HEK293 (cell line): ENCODE measurements at regions not wholly inside any gene's neighbourhood (a gene's known extent, or its start where the extent isn't known, plus 50 kb on each side); places are given as distances from the start of the nearest gene placed in this dataset.

Source experiments
- BCL11A ChIP-seq: fragments of 450-650 bp; formaldehyde crosslinking; IDR thresholded peaks from 2 replicates; pipeline ENCODE4 v1.5.1; 2016; ENCODE audit warnings: low read depth, missing biosample characterization, missing genetic modification characterization
- KLF10 ChIP-seq: fragments of 450-650 bp; IDR thresholded peaks from 2 replicates; pipeline ENCODE4 v1.5.1; 2018; ENCODE audit warnings: missing biosample characterization, mild to moderate bottlenecking, missing genetic modification characterization
- KLF7 ChIP-seq: fragments of 450-650 bp; formaldehyde crosslinking; IDR thresholded peaks from 2 replicates; pipeline ENCODE4 v1.5.1; 2016; ENCODE audit warnings: missing biosample characterization, missing genetic modification characterization, borderline replicate concordance
- KLF8 ChIP-seq: fragments of 450-650 bp; formaldehyde crosslinking; IDR thresholded peaks from 2 replicates; pipeline ENCODE4 v1.5.1; 2016; ENCODE audit warnings: missing biosample characterization, missing genetic modification characterization
- REPIN1 ChIP-seq: fragments of 450-650 bp; formaldehyde crosslinking; IDR thresholded peaks from 2 replicates; pipeline ENCODE4 v1.5.1; 2017; ENCODE audit warnings: missing biosample characterization, missing genetic modification characterization, low read depth
- SCRT1 ChIP-seq: fragments of 450-650 bp; formaldehyde crosslinking; IDR thresholded peaks from 2 replicates; pipeline ENCODE4 v1.5.1; 2016; ENCODE audit warnings: missing biosample characterization, missing genetic modification characterization, borderline replicate concordance
- YY2 ChIP-seq: fragments of 450-650 bp; formaldehyde crosslinking; IDR thresholded peaks from 2 replicates; pipeline ENCODE4 v1.5.1; 2016; ENCODE audit warnings: missing biosample characterization, missing genetic modification characterization
- ZNF19 ChIP-seq: fragments of 450-650 bp; formaldehyde crosslinking; IDR thresholded peaks from 2 replicates; pipeline ENCODE4; 2016; ENCODE audit warnings: missing biosample characterization, missing genetic modification characterization, low read depth
- ZNF2 ChIP-seq: fragments of 450-650 bp; formaldehyde crosslinking; IDR thresholded peaks from 2 replicates; pipeline ENCODE4 v1.5.1; 2016; ENCODE audit warnings: missing biosample characterization, missing genetic modification characterization
- ZNF239 ChIP-seq: fragments of 450-650 bp; formaldehyde crosslinking; IDR thresholded peaks from 2 replicates; pipeline ENCODE4 v1.5.1; 2016; ENCODE audit warnings: missing biosample characterization, missing genetic modification characterization
- ZNF24 ChIP-seq: fragments of 450-650 bp; formaldehyde crosslinking; IDR thresholded peaks from 2 replicates; pipeline ENCODE4 v1.5.1; 2016; ENCODE audit warnings: missing biosample characterization, missing genetic modification characterization
- ZNF423 ChIP-seq: fragments of 450-650 bp; formaldehyde crosslinking; IDR thresholded peaks from 2 replicates; pipeline ENCODE4 v1.5.1; 2016; ENCODE audit warnings: missing biosample characterization, missing genetic modification characterization
- ZNF473 ChIP-seq: fragments of 450-650 bp; formaldehyde crosslinking; IDR thresholded peaks from 2 replicates; pipeline ENCODE4 v1.5.1; 2017; ENCODE audit warnings: missing biosample characterization, missing genetic modification characterization
- ZNF48 ChIP-seq: fragments of 450-650 bp; formaldehyde crosslinking; IDR thresholded peaks from 2 replicates; pipeline ENCODE4 v1.5.1; 2016; ENCODE audit warnings: missing biosample characterization, missing genetic modification characterization
- ZNF529 ChIP-seq: fragments of 450-650 bp; formaldehyde crosslinking; IDR thresholded peaks from 2 replicates; pipeline ENCODE4 v1.5.1; 2017; ENCODE audit warnings: missing genetic modification characterization, missing biosample characterization; ENCODE audit not compliant: insufficient replicate concordance
- ZNF555 ChIP-seq: fragments of 450-650 bp; formaldehyde crosslinking; conservative IDR thresholded peaks from 2 replicates; pipeline ENCODE4 v1.5.1; 2017; ENCODE audit warnings: missing biosample characterization, mild to moderate bottlenecking, missing genetic modification characterization, inconsistent platforms
- ZNF596 ChIP-seq: fragments of 450-650 bp; IDR thresholded peaks from 2 replicates; pipeline ENCODE4 v1.5.0; 2018; ENCODE audit warnings: missing biosample characterization, mild to moderate bottlenecking, missing genetic modification characterization, moderate library complexity
- ZNF626 ChIP-seq: fragments of 450-650 bp; sonication (Bioruptor Pico); formaldehyde crosslinking; IDR thresholded peaks from 2 replicates; pipeline ENCODE4 v1.5.1; 2018; ENCODE audit warnings: missing biosample characterization, missing genetic modification characterization, inconsistent platforms
- ZNF792 ChIP-seq: fragments of 450-650 bp; formaldehyde crosslinking; IDR thresholded peaks from 2 replicates; pipeline ENCODE4 v1.5.1; 2016; ENCODE audit warnings: missing biosample characterization, missing genetic modification characterization
- TF ChIP-seq, protein P1 (sequence below): fragments of 450-650 bp; formaldehyde crosslinking; IDR thresholded peaks from 2 replicates; pipeline ENCODE4 v1.5.1; 2017; ENCODE audit warnings: missing biosample characterization, missing genetic modification characterization
- TF ChIP-seq, protein P2 (sequence below): fragments of 450-650 bp; formaldehyde crosslinking; IDR thresholded peaks from 2 replicates; pipeline ENCODE4 v1.5.1; 2016; ENCODE audit warnings: missing biosample characterization, missing genetic modification characterization
- TF ChIP-seq, protein P3 (sequence below): fragments of 450-650 bp; formaldehyde crosslinking; IDR thresholded peaks from 2 replicates; pipeline ENCODE4 v1.5.1; 2016; ENCODE audit warnings: missing biosample characterization, missing genetic modification characterization
- TF ChIP-seq, protein P4 (sequence below): IDR thresholded peaks from 2 replicates; pipeline ENCODE4 v1.6.1; 2011; ENCODE audit warnings: mild to moderate bottlenecking, low read depth, low read length, borderline replicate concordance
- TF ChIP-seq, protein P5 (sequence below): fragments of 450-650 bp; formaldehyde crosslinking; conservative IDR thresholded peaks from 2 replicates; pipeline ENCODE4 v1.5.1; 2016; ENCODE audit warnings: low read depth, missing biosample characterization, missing genetic modification characterization
- TF ChIP-seq, protein P6 (sequence below): fragments of 450-650 bp; formaldehyde crosslinking; IDR thresholded peaks from 2 replicates; pipeline ENCODE4 v1.5.1; 2017; ENCODE audit warnings: missing biosample characterization, missing genetic modification characterization
- TF ChIP-seq, protein P7 (sequence below): fragments of 450-650 bp; formaldehyde crosslinking; IDR thresholded peaks from 2 replicates; pipeline ENCODE4 v1.5.1; 2017; ENCODE audit warnings: missing biosample characterization, missing genetic modification characterization

DNA sequence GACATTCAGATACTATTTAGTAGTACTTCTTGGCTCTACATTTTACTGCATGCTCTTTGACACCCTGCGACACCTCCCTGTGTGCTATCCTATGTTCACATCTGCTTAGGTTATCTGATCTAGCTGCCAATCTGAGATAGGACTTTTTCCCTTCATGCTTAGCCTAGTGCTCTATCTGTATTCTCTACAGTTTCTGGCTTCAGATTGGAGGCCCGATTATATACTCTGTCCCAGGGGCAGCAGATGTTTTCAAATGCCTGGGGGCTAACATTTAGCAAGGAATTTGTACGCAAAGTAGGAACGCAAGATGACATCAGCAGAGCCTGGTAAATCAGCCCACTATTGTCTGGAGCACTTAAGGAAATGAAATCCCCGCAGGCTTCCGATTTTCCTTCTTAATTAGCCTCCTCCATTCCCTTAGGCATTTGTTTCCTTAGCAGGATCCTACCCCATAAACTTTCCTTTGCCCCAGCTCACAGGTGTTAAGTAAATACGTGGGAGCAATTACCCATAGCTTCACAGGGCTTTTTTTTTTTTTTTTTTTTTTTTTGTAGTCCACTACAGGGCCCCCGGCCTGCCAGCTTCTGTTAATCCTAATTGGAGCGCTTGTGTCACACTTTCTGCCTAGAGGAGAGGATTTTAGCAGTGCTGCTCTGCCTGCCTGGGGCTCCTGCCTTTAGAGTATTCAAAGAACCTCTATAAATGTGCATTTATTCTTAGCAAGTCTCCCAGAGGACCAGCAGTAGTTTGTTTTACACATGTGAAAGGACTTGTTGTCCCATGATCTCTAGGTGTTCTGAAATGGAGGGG, 61.1 kb upstream of the LPAR1 start (continued):
- TF ChIP-seq, protein P1, sequence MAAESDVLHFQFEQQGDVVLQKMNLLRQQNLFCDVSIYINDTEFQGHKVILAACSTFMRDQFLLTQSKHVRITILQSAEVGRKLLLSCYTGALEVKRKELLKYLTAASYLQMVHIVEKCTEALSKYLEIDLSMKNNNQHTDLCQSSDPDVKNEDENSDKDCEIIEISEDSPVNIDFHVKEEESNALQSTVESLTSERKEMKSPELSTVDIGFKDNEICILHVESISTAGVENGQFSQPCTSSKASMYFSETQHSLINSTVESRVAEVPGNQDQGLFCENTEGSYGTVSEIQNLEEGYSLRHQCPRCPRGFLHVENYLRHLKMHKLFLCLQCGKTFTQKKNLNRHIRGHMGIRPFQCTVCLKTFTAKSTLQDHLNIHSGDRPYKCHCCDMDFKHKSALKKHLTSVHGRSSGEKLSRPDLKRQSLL (tag by site-specific recombination) = no peak
- no peak for TF ChIP-seq ZNF423 (tag by site-specific recombination)
- no peak for TF ChIP-seq ZNF626 (tag by site-specific recombination)
- TF ChIP-seq REPIN1 = no peak
- no peak for TF ChIP-seq ZNF239 (tag by site-specific recombination)
- peak; percentile 89 for TF ChIP-seq SCRT1 (tag by site-specific recombination)
- no peak for TF ChIP-seq ZNF792 (tag by site-specific recombination)
- TF ChIP-seq, protein P2, sequence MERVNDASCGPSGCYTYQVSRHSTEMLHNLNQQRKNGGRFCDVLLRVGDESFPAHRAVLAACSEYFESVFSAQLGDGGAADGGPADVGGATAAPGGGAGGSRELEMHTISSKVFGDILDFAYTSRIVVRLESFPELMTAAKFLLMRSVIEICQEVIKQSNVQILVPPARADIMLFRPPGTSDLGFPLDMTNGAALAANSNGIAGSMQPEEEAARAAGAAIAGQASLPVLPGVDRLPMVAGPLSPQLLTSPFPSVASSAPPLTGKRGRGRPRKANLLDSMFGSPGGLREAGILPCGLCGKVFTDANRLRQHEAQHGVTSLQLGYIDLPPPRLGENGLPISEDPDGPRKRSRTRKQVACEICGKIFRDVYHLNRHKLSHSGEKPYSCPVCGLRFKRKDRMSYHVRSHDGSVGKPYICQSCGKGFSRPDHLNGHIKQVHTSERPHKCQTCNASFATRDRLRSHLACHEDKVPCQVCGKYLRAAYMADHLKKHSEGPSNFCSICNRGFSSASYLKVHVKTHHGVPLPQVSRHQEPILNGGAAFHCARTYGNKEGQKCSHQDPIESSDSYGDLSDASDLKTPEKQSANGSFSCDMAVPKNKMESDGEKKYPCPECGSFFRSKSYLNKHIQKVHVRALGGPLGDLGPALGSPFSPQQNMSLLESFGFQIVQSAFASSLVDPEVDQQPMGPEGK (tag by site-specific recombination) = peak; percentile 78
- TF ChIP-seq ZNF473 = no peak
- TF ChIP-seq BCL11A = 0 out of 2 replicates have a peak, but pooled peaks have one; percentile 54
- TF ChIP-seq, protein P3, sequence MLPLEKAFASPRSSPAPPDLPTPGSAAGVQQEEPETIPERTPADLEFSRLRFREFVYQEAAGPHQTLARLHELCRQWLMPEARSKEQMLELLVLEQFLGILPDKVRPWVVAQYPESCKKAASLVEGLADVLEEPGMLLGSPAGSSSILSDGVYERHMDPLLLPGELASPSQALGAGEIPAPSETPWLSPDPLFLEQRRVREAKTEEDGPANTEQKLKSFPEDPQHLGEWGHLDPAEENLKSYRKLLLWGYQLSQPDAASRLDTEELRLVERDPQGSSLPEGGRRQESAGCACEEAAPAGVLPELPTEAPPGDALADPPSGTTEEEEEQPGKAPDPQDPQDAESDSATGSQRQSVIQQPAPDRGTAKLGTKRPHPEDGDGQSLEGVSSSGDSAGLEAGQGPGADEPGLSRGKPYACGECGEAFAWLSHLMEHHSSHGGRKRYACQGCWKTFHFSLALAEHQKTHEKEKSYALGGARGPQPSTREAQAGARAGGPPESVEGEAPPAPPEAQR (tag by site-specific recombination) = no peak
- no peak for TF ChIP-seq ZNF596 (tag by site-specific recombination)
- TF ChIP-seq ZNF529 (tag by site-specific recombination) = no peak
- TF ChIP-seq ZNF24 = peak; percentile 90
- peak; percentile 38; the same call in 1 of the 2 replicates for TF ChIP-seq KLF8 (tag by site-specific recombination)
- no peak for TF ChIP-seq YY2
- TF ChIP-seq ZNF48 (tag by site-specific recombination) = no peak
- TF ChIP-seq ZNF2 (tag by site-specific recombination) = no peak
- TF ChIP-seq, protein P4, sequence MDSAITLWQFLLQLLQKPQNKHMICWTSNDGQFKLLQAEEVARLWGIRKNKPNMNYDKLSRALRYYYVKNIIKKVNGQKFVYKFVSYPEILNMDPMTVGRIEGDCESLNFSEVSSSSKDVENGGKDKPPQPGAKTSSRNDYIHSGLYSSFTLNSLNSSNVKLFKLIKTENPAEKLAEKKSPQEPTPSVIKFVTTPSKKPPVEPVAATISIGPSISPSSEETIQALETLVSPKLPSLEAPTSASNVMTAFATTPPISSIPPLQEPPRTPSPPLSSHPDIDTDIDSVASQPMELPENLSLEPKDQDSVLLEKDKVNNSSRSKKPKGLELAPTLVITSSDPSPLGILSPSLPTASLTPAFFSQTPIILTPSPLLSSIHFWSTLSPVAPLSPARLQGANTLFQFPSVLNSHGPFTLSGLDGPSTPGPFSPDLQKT = no peak
- TF ChIP-seq, protein P5, sequence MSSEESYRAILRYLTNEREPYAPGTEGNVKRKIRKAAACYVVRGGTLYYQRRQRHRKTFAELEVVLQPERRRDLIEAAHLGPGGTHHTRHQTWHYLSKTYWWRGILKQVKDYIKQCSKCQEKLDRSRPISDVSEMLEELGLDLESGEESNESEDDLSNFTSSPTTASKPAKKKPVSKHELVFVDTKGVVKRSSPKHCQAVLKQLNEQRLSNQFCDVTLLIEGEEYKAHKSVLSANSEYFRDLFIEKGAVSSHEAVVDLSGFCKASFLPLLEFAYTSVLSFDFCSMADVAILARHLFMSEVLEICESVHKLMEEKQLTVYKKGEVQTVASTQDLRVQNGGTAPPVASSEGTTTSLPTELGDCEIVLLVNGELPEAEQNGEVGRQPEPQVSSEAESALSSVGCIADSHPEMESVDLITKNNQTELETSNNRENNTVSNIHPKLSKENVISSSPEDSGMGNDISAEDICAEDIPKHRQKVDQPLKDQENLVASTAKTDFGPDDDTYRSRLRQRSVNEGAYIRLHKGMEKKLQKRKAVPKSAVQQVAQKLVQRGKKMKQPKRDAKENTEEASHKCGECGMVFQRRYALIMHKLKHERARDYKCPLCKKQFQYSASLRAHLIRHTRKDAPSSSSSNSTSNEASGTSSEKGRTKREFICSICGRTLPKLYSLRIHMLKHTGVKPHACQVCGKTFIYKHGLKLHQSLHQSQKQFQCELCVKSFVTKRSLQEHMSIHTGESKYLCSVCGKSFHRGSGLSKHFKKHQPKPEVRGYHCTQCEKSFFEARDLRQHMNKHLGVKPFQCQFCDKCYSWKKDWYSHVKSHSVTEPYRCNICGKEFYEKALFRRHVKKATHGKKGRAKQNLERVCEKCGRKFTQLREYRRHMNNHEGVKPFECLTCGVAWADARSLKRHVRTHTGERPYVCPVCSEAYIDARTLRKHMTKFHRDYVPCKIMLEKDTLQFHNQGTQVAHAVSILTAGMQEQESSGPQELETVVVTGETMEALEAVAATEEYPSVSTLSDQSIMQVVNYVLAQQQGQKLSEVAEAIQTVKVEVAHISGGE = no peak
- TF ChIP-seq KLF10 = peak; percentile 82
- TF ChIP-seq, protein P6, sequence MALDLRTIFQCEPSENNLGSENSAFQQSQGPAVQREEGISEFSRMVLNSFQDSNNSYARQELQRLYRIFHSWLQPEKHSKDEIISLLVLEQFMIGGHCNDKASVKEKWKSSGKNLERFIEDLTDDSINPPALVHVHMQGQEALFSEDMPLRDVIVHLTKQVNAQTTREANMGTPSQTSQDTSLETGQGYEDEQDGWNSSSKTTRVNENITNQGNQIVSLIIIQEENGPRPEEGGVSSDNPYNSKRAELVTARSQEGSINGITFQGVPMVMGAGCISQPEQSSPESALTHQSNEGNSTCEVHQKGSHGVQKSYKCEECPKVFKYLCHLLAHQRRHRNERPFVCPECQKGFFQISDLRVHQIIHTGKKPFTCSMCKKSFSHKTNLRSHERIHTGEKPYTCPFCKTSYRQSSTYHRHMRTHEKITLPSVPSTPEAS = no peak
- no peak for TF ChIP-seq ZNF19 (tag by site-specific recombination)
- no peak for TF ChIP-seq KLF7 (tag by site-specific recombination)
- TF ChIP-seq, protein P7, sequence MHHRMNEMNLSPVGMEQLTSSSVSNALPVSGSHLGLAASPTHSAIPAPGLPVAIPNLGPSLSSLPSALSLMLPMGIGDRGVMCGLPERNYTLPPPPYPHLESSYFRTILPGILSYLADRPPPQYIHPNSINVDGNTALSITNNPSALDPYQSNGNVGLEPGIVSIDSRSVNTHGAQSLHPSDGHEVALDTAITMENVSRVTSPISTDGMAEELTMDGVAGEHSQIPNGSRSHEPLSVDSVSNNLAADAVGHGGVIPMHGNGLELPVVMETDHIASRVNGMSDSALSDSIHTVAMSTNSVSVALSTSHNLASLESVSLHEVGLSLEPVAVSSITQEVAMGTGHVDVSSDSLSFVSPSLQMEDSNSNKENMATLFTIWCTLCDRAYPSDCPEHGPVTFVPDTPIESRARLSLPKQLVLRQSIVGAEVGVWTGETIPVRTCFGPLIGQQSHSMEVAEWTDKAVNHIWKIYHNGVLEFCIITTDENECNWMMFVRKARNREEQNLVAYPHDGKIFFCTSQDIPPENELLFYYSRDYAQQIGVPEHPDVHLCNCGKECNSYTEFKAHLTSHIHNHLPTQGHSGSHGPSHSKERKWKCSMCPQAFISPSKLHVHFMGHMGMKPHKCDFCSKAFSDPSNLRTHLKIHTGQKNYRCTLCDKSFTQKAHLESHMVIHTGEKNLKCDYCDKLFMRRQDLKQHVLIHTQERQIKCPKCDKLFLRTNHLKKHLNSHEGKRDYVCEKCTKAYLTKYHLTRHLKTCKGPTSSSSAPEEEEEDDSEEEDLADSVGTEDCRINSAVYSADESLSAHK (tag by site-specific recombination) = peak; percentile 77
- no peak for TF ChIP-seq ZNF555 (tag by site-specific recombination)
